DND-41 (cell line): ENCODE measurements at regions not wholly inside any gene's neighbourhood (a gene's known extent, or its start where the extent isn't known, plus 50 kb on each side); places are given as distances from the start of the nearest gene placed in this dataset.

Source experiments
- ATAC-seq: fragments of 200-7000 bp; cut with Tn5 transposase; 3 replicates; pipeline ENCODE4 v1.9.1; 2021; ENCODE audit warnings: low read depth; ENCODE audit not compliant: insufficient read depth
- DNase-seq: peaks from one replicate; pipeline ENCODE4 v3.0.0-alpha.2; 2020
- H2AFZ ChIP-seq: 2 replicates; pipeline ENCODE4 v1.6.0; 2012; ENCODE audit warnings: low read depth, low read length
- H3K27ac ChIP-seq: 2 replicates; pipeline ENCODE4 v1.5.1; 2012; ENCODE audit warnings: low read length, inconsistent platforms
- H3K27me3 ChIP-seq: fragments of 200-600 bp; sonication (generic); 2 replicates; pipeline ENCODE4 v1.6.0; 2012; ENCODE audit warnings: low read length, mild to moderate bottlenecking, inconsistent platforms; ENCODE audit not compliant: insufficient read depth, poor library complexity
- H3K36me3 ChIP-seq: 2 replicates; pipeline ENCODE4 v1.5.1; 2012; ENCODE audit warnings: low read length, inconsistent platforms; ENCODE audit not compliant: insufficient read depth
- H3K4me1 ChIP-seq: 2 replicates; pipeline ENCODE4 v1.5.1; 2012; ENCODE audit warnings: mild to moderate bottlenecking, low read length; ENCODE audit not compliant: insufficient read depth
- H3K4me2 ChIP-seq: 2 replicates; pipeline ENCODE4 v1.6.0; 2012; ENCODE audit warnings: mild to moderate bottlenecking, moderate library complexity, low read length, inconsistent platforms; ENCODE audit not compliant: insufficient read depth
- H3K4me3 ChIP-seq, 2 experiments: fragments of 200-600 bp in 1 of 2; shearing (Covaris generic) in 1 of 2; 2 replicates each; pipeline ENCODE4 v1.5.1; 2012 to 2016; ENCODE audit warnings: inconsistent platforms in 2 of 2, low read length in 2 of 2, mild to moderate bottlenecking in 2 of 2, low read depth in 1 of 2, moderate library complexity in 1 of 2
- H3K79me2 ChIP-seq: 2 replicates; pipeline ENCODE4 v1.6.0; 2012; ENCODE audit warnings: low read length, inconsistent platforms; ENCODE audit not compliant: insufficient read depth
- H3K9ac ChIP-seq: 2 replicates; pipeline ENCODE4 v1.6.0; 2012; ENCODE audit warnings: low read depth, mild to moderate bottlenecking, inconsistent platforms, low read length, moderate library complexity
- H3K9me3 ChIP-seq: 2 replicates; pipeline ENCODE4 v1.5.1; 2012; ENCODE audit warnings: low read length, moderate library complexity, mild to moderate bottlenecking, inconsistent platforms; ENCODE audit not compliant: insufficient read depth, severe bottlenecking
- H4K20me1 ChIP-seq: 2 replicates; pipeline ENCODE4 v1.6.0; 2012; ENCODE audit warnings: low read length; ENCODE audit not compliant: insufficient read depth
- EZH2 ChIP-seq: IDR thresholded peaks from 3 replicates; pipeline ENCODE4 v1.6.1; 2012; ENCODE audit warnings: borderline replicate concordance, low read depth, mild to moderate bottlenecking, moderate library complexity, low read length, inconsistent platforms; ENCODE audit not compliant: severe bottlenecking
- TF ChIP-seq, protein P1 (sequence below): IDR thresholded peaks from 2 replicates; pipeline ENCODE4 v1.5.1; 2012; ENCODE audit warnings: borderline replicate concordance, low read length, moderate library complexity, mild to moderate bottlenecking; ENCODE audit not compliant: poor library complexity, severe bottlenecking; ENCODE audit errors: extremely low read depth

DNA sequence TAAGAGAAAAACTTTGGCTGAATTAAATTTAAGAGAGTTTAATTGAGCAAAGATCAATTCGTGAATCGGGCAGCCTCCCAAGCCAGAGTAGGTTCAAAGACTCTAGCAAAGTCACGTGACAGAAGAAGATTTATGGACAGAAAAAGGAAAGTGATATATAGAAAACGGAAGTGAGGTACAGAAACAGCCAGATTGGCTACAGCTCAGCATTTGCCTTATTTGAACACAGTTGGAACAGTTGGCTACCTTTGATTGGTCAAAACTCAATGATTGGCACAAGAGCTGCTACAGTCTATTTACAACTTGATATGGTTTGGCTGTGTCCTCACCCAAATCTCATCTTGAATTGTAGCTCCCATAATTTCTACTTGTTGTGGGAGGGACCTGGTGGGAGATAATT, 102.6 kb downstream of the PLG start:
- TF ChIP-seq, protein P1, sequence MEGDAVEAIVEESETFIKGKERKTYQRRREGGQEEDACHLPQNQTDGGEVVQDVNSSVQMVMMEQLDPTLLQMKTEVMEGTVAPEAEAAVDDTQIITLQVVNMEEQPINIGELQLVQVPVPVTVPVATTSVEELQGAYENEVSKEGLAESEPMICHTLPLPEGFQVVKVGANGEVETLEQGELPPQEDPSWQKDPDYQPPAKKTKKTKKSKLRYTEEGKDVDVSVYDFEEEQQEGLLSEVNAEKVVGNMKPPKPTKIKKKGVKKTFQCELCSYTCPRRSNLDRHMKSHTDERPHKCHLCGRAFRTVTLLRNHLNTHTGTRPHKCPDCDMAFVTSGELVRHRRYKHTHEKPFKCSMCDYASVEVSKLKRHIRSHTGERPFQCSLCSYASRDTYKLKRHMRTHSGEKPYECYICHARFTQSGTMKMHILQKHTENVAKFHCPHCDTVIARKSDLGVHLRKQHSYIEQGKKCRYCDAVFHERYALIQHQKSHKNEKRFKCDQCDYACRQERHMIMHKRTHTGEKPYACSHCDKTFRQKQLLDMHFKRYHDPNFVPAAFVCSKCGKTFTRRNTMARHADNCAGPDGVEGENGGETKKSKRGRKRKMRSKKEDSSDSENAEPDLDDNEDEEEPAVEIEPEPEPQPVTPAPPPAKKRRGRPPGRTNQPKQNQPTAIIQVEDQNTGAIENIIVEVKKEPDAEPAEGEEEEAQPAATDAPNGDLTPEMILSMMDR = no peak
- TF ChIP-seq EZH2 = no peak
- no peak for ATAC-seq
- DNase-seq = no peak
- Histone ChIP-seq H3K4me1 (no peaks in the 10 kb centered on the region), H3K9me3 (no peaks in the 10 kb centered on the region), H3K27ac (no peak overlapping the region), H3K79me2 (no peaks in the 10 kb centered on the region), H3K4me3 (no peak overlapping the region), H3K4me2 (no peak overlapping the region), H3K27me3 (no peaks in the 10 kb centered on the region), H3K36me3 (no peaks in the 10 kb centered on the region), H3K9ac (no peak overlapping the region), H4K20me1 (no peaks in the 10 kb centered on the region), H2AFZ (no peak overlapping the region)

DNA sequence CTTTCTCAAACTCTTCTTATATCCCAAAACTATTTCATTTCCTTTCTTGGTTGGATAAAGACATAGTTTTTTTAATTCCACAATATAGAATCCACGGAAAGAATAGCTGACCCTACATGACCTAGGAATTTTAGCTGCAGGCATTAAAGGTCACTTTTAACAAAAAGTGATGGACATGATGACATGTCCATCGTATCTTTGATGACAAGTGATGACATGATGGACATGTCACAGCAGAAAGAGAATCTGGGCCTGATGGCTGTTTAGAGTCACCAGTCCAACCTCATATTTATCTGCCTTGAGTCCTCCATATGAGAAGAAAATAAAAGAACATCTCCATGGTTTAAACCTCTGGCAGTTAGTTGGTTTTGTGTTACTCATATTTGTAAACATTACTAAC, 106.2 kb downstream of the PLG start:
- Histone ChIP-seq H3K79me2 (no peaks in the 10 kb centered on the region), H3K4me2 (no peak overlapping the region), H3K9ac (no peak overlapping the region), H3K27ac (no peak overlapping the region), H4K20me1 (no peaks in the 10 kb centered on the region), H3K9me3 (no peaks in the 10 kb centered on the region), H2AFZ (no peak overlapping the region), H3K4me3 (no peak overlapping the region), H3K36me3 (no peaks in the 10 kb centered on the region), H3K4me1 (no peaks in the 10 kb centered on the region), H3K27me3 (no peaks in the 10 kb centered on the region)
- ATAC-seq (no peak), DNase-seq (no peak)
- TF ChIP-seq, protein P1 = no peak
- TF ChIP-seq EZH2 = no peak

- DNase-seq (no peak), ATAC-seq (no peak)
- Histone ChIP-seq H3K27me3 (no peaks in the 10 kb centered on the region), H3K36me3 (no peaks in the 10 kb centered on the region), H3K9ac (no peak overlapping the region), H4K20me1 (no peaks in the 10 kb centered on the region), H3K4me2 (no peak overlapping the region), H3K4me1 (no peaks in the 10 kb centered on the region), H3K4me3 (no peak overlapping the region), H3K79me2 (no peaks in the 10 kb centered on the region), H3K9me3 (no peaks in the 10 kb centered on the region), H3K27ac (no peak overlapping the region), H2AFZ (no peak overlapping the region)
- TF ChIP-seq, protein P1 = no peak
- TF ChIP-seq EZH2 = no peak
Observed at GRCh38 chr6:160810238-160810637, 108.2 kb downstream of the PLG start.

DNA sequence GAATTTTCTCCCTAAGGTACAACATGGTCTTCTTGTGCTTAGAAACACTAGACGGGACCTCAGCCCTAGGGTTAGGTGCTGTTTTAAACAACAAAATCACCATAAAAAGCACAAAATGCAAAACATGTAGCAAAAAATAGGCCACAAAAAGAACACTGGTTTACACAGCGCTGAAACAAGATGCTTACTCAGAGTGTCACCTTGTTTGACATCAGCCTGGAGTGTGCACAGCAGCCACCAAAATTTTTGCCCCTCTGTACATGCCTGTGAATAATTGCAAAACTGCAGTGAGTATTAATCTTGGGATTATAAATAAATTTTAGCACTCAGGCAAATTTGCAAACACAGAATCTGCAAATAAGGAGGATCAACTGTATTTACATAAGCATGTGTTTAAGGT, 110.1 kb downstream of the PLG start:
- H2AFZ ChIP-seq = no peak overlapping the region
- H3K4me3 ChIP-seq = no peak overlapping the region
- no peaks in the 10 kb centered on the region for H4K20me1 ChIP-seq
- H3K36me3 ChIP-seq = no peaks in the 10 kb centered on the region
- H3K4me1 ChIP-seq = no peaks in the 10 kb centered on the region
- H3K27me3 ChIP-seq = no peaks in the 10 kb centered on the region
- DNase-seq (no peak), ATAC-seq (no peak)
- H3K79me2 ChIP-seq = no peaks in the 10 kb centered on the region
- H3K27ac ChIP-seq = no peak overlapping the region
- no peak overlapping the region for H3K9ac ChIP-seq
- no peaks in the 10 kb centered on the region for H3K9me3 ChIP-seq
- H3K4me2 ChIP-seq = no peak overlapping the region
- TF ChIP-seq, protein P1 = no peak
